ENCODE measurements at regions not wholly inside any gene's neighbourhood (a gene's known extent, or its start where the extent isn't known, plus 50 kb on each side); places are given as distances from the start of the nearest gene placed in this dataset.
"Not testable (repeated sequence)": the region's sequence is repeated elsewhere in the genome, so short reads cannot be mapped to it uniquely, and the experiment has no call there.

- DNase-seq (ENCODE audit: low read depth, low spot score): no peak
These were observed 136.9 kb upstream of the PRR16 start for GRCh38 chr5:120327180-120327579.

- no peak for DNase-seq (ENCODE audit: low read depth, low spot score)
These were observed 135.0 kb upstream of the PRR16 start for GRCh38 chr5:120329095-120329494.

- no peak for DNase-seq (ENCODE audit: low read depth, low spot score)
These were observed 133.5 kb upstream of the PRR16 start for GRCh38 chr5:120330558-120330957.

- no peak for DNase-seq (ENCODE audit: low read depth, low spot score)
These were observed 119.9 kb upstream of the PRR16 start for GRCh38 chr5:120344181-120344580.

- no peak for DNase-seq (ENCODE audit: low read depth, low spot score)
These were observed 118.2 kb upstream of the PRR16 start for GRCh38 chr5:120345947-120346346.

- not testable (repeated sequence) for DNase-seq (ENCODE audit: low read depth, low spot score)
These were observed 113.0 kb upstream of the PRR16 start for GRCh38 chr5:120351071-120351470.

GRCh38 chr5:120354126-120354525 lies 110.0 kb upstream of the PRR16 start:
- DNase-seq (ENCODE audit: low read depth, low spot score): no peak

- DNase-seq (ENCODE audit: low read depth, low spot score): no peak
These were observed 105.2 kb upstream of the PRR16 start for GRCh38 chr5:120358949-120359348.

- DNase-seq (ENCODE audit: low read depth, low spot score): no peak
These were observed 102.2 kb upstream of the PRR16 start for GRCh38 chr5:120361941-120362340.

- no peak for DNase-seq (ENCODE audit: low read depth, low spot score)
These were observed 101.7 kb upstream of the PRR16 start for GRCh38 chr5:120362426-120362825.

GRCh38 chr5:120365656-120366446 lies 98.2 kb upstream of the PRR16 start:
- DNase-seq (ENCODE audit: low read depth, low spot score): no peak

- DNase-seq (ENCODE audit: low read depth, low spot score): no peak
These were observed 96.0 kb upstream of the PRR16 start for GRCh38 chr5:120367896-120368634.

GRCh38 chr5:120368923-120369715 lies 95.0 kb upstream of the PRR16 start:
- peak; percentile 5 for DNase-seq (ENCODE audit: low read depth, low spot score)

- peak; percentile 11 for DNase-seq (ENCODE audit: low read depth, low spot score)
These were observed 91.2 kb upstream of the PRR16 start for GRCh38 chr5:120372899-120373298.

GRCh38 chr5:120375248-120375647 lies 88.9 kb upstream of the PRR16 start:
- DNase-seq (ENCODE audit: low read depth, low spot score): no peak

- no peak for DNase-seq (ENCODE audit: low read depth, low spot score)
These were observed 83.5 kb upstream of the PRR16 start for GRCh38 chr5:120380644-120381043.

GRCh38 chr5:120382833-120383232 lies 81.3 kb upstream of the PRR16 start:
- DNase-seq (ENCODE audit: low read depth, low spot score): no peak

- DNase-seq (ENCODE audit: low read depth, low spot score): no peak
These were observed 77.1 kb upstream of the PRR16 start for GRCh38 chr5:120386981-120387380.

GRCh38 chr5:120388016-120388781 lies 75.9 kb upstream of the PRR16 start:
- DNase-seq (ENCODE audit: low read depth, low spot score): peak; percentile 39

- DNase-seq (ENCODE audit: low read depth, low spot score): no peak
These were observed 69.8 kb upstream of the PRR16 start for GRCh38 chr5:120394259-120394658.

GRCh38 chr5:120396186-120396585 lies 67.9 kb upstream of the PRR16 start:
- DNase-seq (ENCODE audit: low read depth, low spot score): no peak
